ENCODE measurements at regions not wholly inside any gene's neighbourhood (a gene's known extent, or its start where the extent isn't known, plus 50 kb on each side); places are given as distances from the start of the nearest gene placed in this dataset.

- ATAC-seq (ENCODE audit: low read depth), result no peak
- Histone ChIP-seq H4K5ac (ENCODE audit: low read depth, low read length) (no peak overlapping the region), H2AK9ac (replicated peaks; ENCODE audit: low read depth, low read length, poor library complexity) (no peak overlapping the region), H3K9ac (ENCODE audit: low read depth, low read length) (no peak overlapping the region), H3K56ac (ENCODE audit: extremely low read depth, insufficient read depth, low read length) (no peak overlapping the region), H2BK120ac (ENCODE audit: low read depth, low read length) (no peak overlapping the region), H3K36me3 (ENCODE audit: control insufficient read depth, insufficient read depth, low read length) (no peaks in the 10 kb centered on the region), H2AFZ (replicated peaks; ENCODE audit: low read length, poor library complexity) (no peak overlapping the region), H2AK5ac (ENCODE audit: low read depth, low read length) (no peak overlapping the region), H3K9me1 (ENCODE audit: insufficient read depth, low read length) (no peaks in the 10 kb centered on the region), H2BK20ac (ENCODE audit: low read depth, low read length) (no peak overlapping the region), H3K27me3 (ENCODE audit: control insufficient read depth, insufficient read depth, low read length) (no peaks in the 10 kb centered on the region), H3K9me3 (ENCODE audit: control insufficient read depth, insufficient read depth, low read length) (no peaks in the 10 kb centered on the region), H4K8ac (ENCODE audit: low read depth in 2 of 2, low read length in 2 of 2) (no peak overlapping the region), H2BK5ac (ENCODE audit: low read depth, low read length, poor library complexity, severe bottlenecking) (no peak overlapping the region), H2BK15ac (ENCODE audit: low read depth, low read length) (no peak overlapping the region), H3K4ac (ENCODE audit: low read depth, low read length) (no peak overlapping the region), H3K4me3 (ENCODE audit: insufficient read depth, low read depth, low read length) (no peak overlapping the region), H3K27ac (ENCODE audit: insufficient read depth, low read length) (no peak overlapping the region), H3K4me1 (ENCODE audit: control insufficient read depth, insufficient read depth, low read length) (no peaks in the 10 kb centered on the region), H3K18ac (ENCODE audit: low read depth, low read length) (no peak overlapping the region), H3K23ac (ENCODE audit: low read depth, low read length) (no peak overlapping the region), H3K14ac (replicated peaks; ENCODE audit: low read depth, low read length) (no peak overlapping the region), H3K79me1 (ENCODE audit: low read depth in 1 of 2, low read length in 2 of 2) (no peaks in the 10 kb centered on the region), H3K4me2 (ENCODE audit: low read depth, low read length) (no peak overlapping the region), H4K20me1 (ENCODE audit: insufficient read depth, low read length) (no peaks in the 10 kb centered on the region), H4K91ac (ENCODE audit: insufficient read depth, low read depth, low read length) (no peak overlapping the region)
- TF ChIP-seq MAZ (IDR thresholded peaks at IDR 0.05; ENCODE audit: borderline replicate concordance, low read depth, low read length) (no peak), MXI1 (IDR thresholded peaks at IDR 0.05; ENCODE audit: borderline replicate concordance, low read depth, low read length) (no peak), FOS (IDR thresholded peaks at IDR 0.05; ENCODE audit: low read depth, low read length) (no peak), BHLHE40 (IDR thresholded peaks at IDR 0.05; ENCODE audit: low read depth, low read length) (no peak), RCOR1 (IDR thresholded peaks at IDR 0.05; ENCODE audit: insufficient replicate concordance, low read length) (no peak), CHD1 (IDR thresholded peaks at IDR 0.05; ENCODE audit: low read depth, low read length) (no peak), NFE2L2 (IDR thresholded peaks at IDR 0.05; ENCODE audit: low read depth, low read length) (no peak), RFX5 (IDR thresholded peaks at IDR 0.05; ENCODE audit: low read depth, low read length) (no peak), SMC3 (IDR thresholded peaks at IDR 0.05; ENCODE audit: low read depth, low read length) (no peak), RAD21 (IDR thresholded peaks at IDR 0.05; ENCODE audit: low read length) (no peak), MAFK (IDR thresholded peaks at IDR 0.05; ENCODE audit: low read depth, low read length) (no peak), CEBPB (IDR thresholded peaks at IDR 0.05; ENCODE audit: low read depth, low read length) (no peak), POLR2A (IDR thresholded peaks at IDR 0.05; ENCODE audit: low read depth, low read length) (no peak)
- TF ChIP-seq, protein P1, sequence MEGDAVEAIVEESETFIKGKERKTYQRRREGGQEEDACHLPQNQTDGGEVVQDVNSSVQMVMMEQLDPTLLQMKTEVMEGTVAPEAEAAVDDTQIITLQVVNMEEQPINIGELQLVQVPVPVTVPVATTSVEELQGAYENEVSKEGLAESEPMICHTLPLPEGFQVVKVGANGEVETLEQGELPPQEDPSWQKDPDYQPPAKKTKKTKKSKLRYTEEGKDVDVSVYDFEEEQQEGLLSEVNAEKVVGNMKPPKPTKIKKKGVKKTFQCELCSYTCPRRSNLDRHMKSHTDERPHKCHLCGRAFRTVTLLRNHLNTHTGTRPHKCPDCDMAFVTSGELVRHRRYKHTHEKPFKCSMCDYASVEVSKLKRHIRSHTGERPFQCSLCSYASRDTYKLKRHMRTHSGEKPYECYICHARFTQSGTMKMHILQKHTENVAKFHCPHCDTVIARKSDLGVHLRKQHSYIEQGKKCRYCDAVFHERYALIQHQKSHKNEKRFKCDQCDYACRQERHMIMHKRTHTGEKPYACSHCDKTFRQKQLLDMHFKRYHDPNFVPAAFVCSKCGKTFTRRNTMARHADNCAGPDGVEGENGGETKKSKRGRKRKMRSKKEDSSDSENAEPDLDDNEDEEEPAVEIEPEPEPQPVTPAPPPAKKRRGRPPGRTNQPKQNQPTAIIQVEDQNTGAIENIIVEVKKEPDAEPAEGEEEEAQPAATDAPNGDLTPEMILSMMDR (conservative IDR thresholded peaks at IDR 0.05; ENCODE audit: low read depth, low read length), result no peak
- TF ChIP-seq, protein P2, sequence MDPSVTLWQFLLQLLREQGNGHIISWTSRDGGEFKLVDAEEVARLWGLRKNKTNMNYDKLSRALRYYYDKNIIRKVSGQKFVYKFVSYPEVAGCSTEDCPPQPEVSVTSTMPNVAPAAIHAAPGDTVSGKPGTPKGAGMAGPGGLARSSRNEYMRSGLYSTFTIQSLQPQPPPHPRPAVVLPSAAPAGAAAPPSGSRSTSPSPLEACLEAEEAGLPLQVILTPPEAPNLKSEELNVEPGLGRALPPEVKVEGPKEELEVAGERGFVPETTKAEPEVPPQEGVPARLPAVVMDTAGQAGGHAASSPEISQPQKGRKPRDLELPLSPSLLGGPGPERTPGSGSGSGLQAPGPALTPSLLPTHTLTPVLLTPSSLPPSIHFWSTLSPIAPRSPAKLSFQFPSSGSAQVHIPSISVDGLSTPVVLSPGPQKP (IDR thresholded peaks at IDR 0.05; ENCODE audit: borderline replicate concordance, low read depth, low read length), result no peak
- TF ChIP-seq, protein P3, sequence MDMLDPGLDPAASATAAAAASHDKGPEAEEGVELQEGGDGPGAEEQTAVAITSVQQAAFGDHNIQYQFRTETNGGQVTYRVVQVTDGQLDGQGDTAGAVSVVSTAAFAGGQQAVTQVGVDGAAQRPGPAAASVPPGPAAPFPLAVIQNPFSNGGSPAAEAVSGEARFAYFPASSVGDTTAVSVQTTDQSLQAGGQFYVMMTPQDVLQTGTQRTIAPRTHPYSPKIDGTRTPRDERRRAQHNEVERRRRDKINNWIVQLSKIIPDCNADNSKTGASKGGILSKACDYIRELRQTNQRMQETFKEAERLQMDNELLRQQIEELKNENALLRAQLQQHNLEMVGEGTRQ (IDR thresholded peaks at IDR 0.05; ENCODE audit: low read depth, low read length), result no peak
- ChIA-PET CTCF (no interaction called here), POLR2A (ENCODE audit: unreplicated experiment) (no interaction called here)
- in situ Hi-C loops (cut with MboI; ENCODE audit: low sequenced_read_pairs), result no loop called here
- dilution Hi-C loops (cut with HindIII; ENCODE audit: low sequenced_read_pairs, unreplicated experiment), result no loop called here
- 80% methylated on average over 1 of the region's 4 CpGs; no CpG with 5 or more reads in 1 of the 2 experiments for WGBS, 2 experiments (ENCODE audit: extremely low coverage in 2 of 2, insufficient read length in 1 of 2)
- BruUV-seq (replicated peaks), result no TSS peak
- intact Hi-C loops (cut with micrococcal nuclease), result no loop called here
- no peak for DNase-seq
These were observed 396.1 kb downstream of the TDRD15 start for GRCh38 chr2:21519821-21520220.

Measured in IMR-90 (cell line).